HEK293T (cell line): ENCODE measurements at regions not wholly inside any gene's neighbourhood (a gene's known extent, or its start where the extent isn't known, plus 50 kb on each side); places are given as distances from the start of the nearest gene placed in this dataset.
"Not testable (repeated sequence)": the region's sequence is repeated elsewhere in the genome, so short reads cannot be mapped to it uniquely, and the experiment has no call there.

Source experiments
- BHLHE40 ChIP-seq: fragments of 450-650 bp; IDR thresholded peaks from 2 replicates; pipeline ENCODE4 v1.6.1; 2016; ENCODE audit warnings: mild to moderate bottlenecking, moderate library complexity, borderline replicate concordance
- CTBP1 ChIP-seq: fragments of 450-650 bp; IDR thresholded peaks from 2 replicates; pipeline ENCODE4 v1.6.1; 2016; ENCODE audit warnings: borderline replicate concordance
- ELF4 ChIP-seq: fragments of 450-650 bp; IDR thresholded peaks from 2 replicates; pipeline ENCODE4 v1.6.1; 2017; ENCODE audit warnings: antibody characterized with exemption
- HDGF ChIP-seq: fragments of 450-650 bp; IDR thresholded peaks from 2 replicates; pipeline ENCODE4 v1.6.1; 2017; ENCODE audit warnings: antibody characterized with exemption, borderline replicate concordance
- NFRKB ChIP-seq: fragments of 450-650 bp; IDR thresholded peaks from 2 replicates; pipeline ENCODE4 v1.6.1; 2016; ENCODE audit warnings: mild to moderate bottlenecking, moderate library complexity
- SP1 ChIP-seq: fragments of 450-650 bp; IDR thresholded peaks from 2 replicates; pipeline ENCODE4 v1.6.1; 2017
- TARDBP ChIP-seq: fragments of 450-650 bp; IDR thresholded peaks from 2 replicates; pipeline ENCODE4 v1.6.1; 2016
- ZNF384 ChIP-seq: fragments of 450-650 bp; IDR thresholded peaks from 2 replicates; pipeline ENCODE4 v1.6.1; 2016

DNA sequence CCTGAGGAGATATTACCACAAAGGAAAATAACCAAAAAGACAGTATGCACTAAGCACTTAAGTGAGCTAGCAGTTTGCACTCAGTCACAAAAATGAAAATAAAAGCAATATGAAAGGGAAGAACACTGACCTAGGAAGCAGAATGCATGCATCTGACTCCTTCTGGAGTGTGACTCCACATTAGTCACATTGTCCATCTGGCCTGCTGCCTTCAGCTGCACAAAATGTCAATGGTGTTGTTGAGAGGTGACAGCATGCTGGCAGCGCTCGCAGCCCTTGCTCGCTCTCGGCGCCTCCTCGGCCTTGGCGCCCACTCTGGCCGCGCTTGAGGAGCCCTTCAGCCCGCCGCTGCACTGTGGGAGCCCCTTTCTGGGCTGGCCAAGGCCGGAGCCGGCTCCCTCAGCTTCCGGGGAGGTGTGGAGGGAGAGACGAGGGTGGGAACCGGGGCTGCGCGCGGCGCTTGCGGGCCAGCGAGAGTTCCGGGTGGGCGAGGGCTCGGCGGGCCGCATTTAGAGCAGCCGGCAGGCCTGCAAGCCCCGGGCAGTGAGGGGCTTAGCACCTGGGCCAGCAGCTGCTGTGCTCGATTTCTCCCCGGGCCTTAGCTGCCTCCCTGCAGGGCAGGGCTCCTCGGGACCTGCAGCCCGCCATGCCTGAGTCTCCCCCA, 874.8 kb downstream of the RAB28 start:
- TF ChIP-seq TARDBP, BHLHE40, CTBP1, ZNF384, HDGF, SP1, NFRKB, ELF4: not testable (repeated sequence)
